PC-3 (cell line): ENCODE measurements at regions not wholly inside any gene's neighbourhood (a gene's known extent, or its start where the extent isn't known, plus 50 kb on each side); places are given as distances from the start of the nearest gene placed in this dataset.
"Not testable (repeated sequence)": the region's sequence is repeated elsewhere in the genome, so short reads cannot be mapped to it uniquely, and the experiment has no call there.

Experiments
- ATAC-seq: fragments of 200-7000 bp; cut with Tn5 transposase; 2 replicates; pipeline ENCODE4 v1.9.1; 2020; ENCODE audit warnings: mild to moderate bottlenecking, moderate library complexity
- BruUV-seq: library from RNA; stranded (reverse); fragments of 400-500 nt; replicated peaks from 2 replicates; lab custom pipeline; 2021; lab: Mats Ljungman, UMichigan
- CTCF ChIA-PET: fragments of 300-600 bp; sonication (Branson Sonifier 250); formaldehyde crosslinking; loops from one replicate; lab custom pipeline; 2022; ENCODE audit warnings: antibody characterized with exemption; lab: Charles Lee
- POLR2A ChIA-PET: fragments of 300-600 bp; sonication (Branson Sonifier 250); formaldehyde crosslinking; loops from one replicate; lab custom pipeline; 2022; ENCODE audit warnings: antibody characterized with exemption; ENCODE audit not compliant: unreplicated experiment; lab: Charles Lee
- DNase-seq: peaks from one replicate; pipeline ENCODE4 v3.0.0-alpha.2; 2015
- H2AFZ ChIP-seq: fragments of 300-600 bp; sonication (generic); 2 replicates; pipeline ENCODE4 v1.6.0; 2016; ENCODE audit warnings: antibody characterized with exemption, low read length
- H3F3A ChIP-seq: fragments of 300-600 bp; sonication (generic); one replicate; pipeline ENCODE4 v1.6.0; 2017; ENCODE audit warnings: antibody characterized with exemption, low read length, control low read depth, mild to moderate bottlenecking; ENCODE audit not compliant: unreplicated experiment
- H3K27ac ChIP-seq: fragments of 300-600 bp; sonication (generic); 2 replicates; pipeline ENCODE4 v1.5.1; 2016; ENCODE audit warnings: mild to moderate bottlenecking, low read length
- H3K27me3 ChIP-seq: fragments of 300-600 bp; sonication (generic); 2 replicates; pipeline ENCODE4 v1.6.1; 2016; ENCODE audit warnings: low read length, mixed read lengths
- H3K36me3 ChIP-seq: fragments of 300-600 bp; sonication (generic); 2 replicates; pipeline ENCODE4 v1.6.1; 2016; ENCODE audit warnings: low read depth, mixed run types, low read length, mixed read lengths
- H3K4me1 ChIP-seq: fragments of 300-600 bp; sonication (generic); 2 replicates; pipeline ENCODE4 v1.5.1; 2016; ENCODE audit warnings: low read length; ENCODE audit not compliant: insufficient read depth
- H3K4me2 ChIP-seq: fragments of 300-600 bp; sonication (generic); 2 replicates; pipeline ENCODE4 v1.6.0; 2016; ENCODE audit warnings: low read length
- H3K4me3 ChIP-seq: fragments of 300-600 bp; sonication (generic); 2 replicates; pipeline ENCODE4 v1.5.1; 2016; ENCODE audit warnings: mild to moderate bottlenecking, low read length, mixed read lengths
- H3K79me2 ChIP-seq: fragments of 300-600 bp; sonication (generic); 2 replicates; pipeline ENCODE4 v1.6.1; 2017; ENCODE audit warnings: low read length, mixed read lengths
- H3K9ac ChIP-seq: fragments of 300-600 bp; sonication (generic); 2 replicates; pipeline ENCODE4 v1.6.0; 2016; ENCODE audit warnings: mild to moderate bottlenecking, low read length
- H3K9me2 ChIP-seq: fragments of 300-600 bp; sonication (generic); replicated peaks from 2 replicates; pipeline ENCODE4 v1.6.1; 2016; ENCODE audit warnings: mixed run types, low read length, mixed read lengths
- H3K9me3 ChIP-seq: fragments of 300-600 bp; sonication (generic); 2 replicates; pipeline ENCODE4 v1.6.1; 2016; ENCODE audit warnings: low read length, mixed read lengths
- H4K20me1 ChIP-seq: fragments of 300-600 bp; sonication (generic); 2 replicates; pipeline ENCODE4 v1.6.1; 2016; ENCODE audit warnings: low read length, mixed read lengths
- EZH2 ChIP-seq: fragments of 300-600 bp; sonication (generic); IDR thresholded peaks from one replicate; pipeline ENCODE4 v1.6.1; 2017; ENCODE audit warnings: antibody characterized with exemption, mild to moderate bottlenecking, low read length; ENCODE audit not compliant: unreplicated experiment
- EZH2phosphoT487 ChIP-seq: fragments of 300-600 bp; sonication (generic); IDR thresholded peaks from 2 replicates; pipeline ENCODE4 v1.6.1; 2018; ENCODE audit warnings: mild to moderate bottlenecking, antibody characterized with exemption, low read length, borderline replicate concordance
- intact Hi-C: fragments of 100-400 bp; cut with micrococcal nuclease; formaldehyde crosslinking; loops from 2 replicates; pipeline ENCODE4 v1.9.0; 2023
- TF ChIP-seq, protein P1 (sequence below): fragments of 300-600 bp; sonication (generic); conservative IDR thresholded peaks from 2 replicates; pipeline ENCODE4 v1.5.1; 2017; ENCODE audit warnings: antibody characterized with exemption, low read depth, mild to moderate bottlenecking, low read length

DNA sequence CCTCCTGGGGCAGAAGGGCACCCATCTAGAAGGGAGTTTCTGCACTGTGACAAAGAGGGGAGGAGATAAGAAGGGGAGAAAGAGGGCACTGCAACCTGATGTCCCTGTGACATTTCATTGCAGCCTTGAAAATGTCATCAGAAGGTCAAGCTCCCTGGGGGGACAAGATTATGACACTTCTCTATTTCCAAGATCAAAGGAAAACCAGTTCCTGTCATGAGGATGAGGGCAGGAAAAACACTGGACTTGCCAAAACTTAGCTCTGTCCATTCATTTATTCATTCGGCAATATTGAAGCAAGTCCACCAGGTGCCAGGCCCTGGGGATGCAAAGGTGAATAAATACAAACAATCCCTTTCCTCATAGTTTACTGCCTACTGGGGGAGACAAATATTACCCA is 138.4 kb upstream of the CDKN3 start:
- DNase-seq (no peak), ATAC-seq (no peak)
- Histone ChIP-seq H3K9ac (no peak overlapping the region), H3K27ac (no peak overlapping the region), H2AFZ (no peak overlapping the region), H4K20me1 (no peaks in the 10 kb centered on the region), H3F3A (no peaks in the 10 kb centered on the region), H3K36me3 (no peaks in the 10 kb centered on the region), H3K4me2 (no peak overlapping the region), H3K9me2 (no peaks in the 10 kb centered on the region), H3K4me1 (peaks cover 11% of the 10 kb centered on the region), H3K4me3 (no peak overlapping the region), H3K79me2 (no peaks in the 10 kb centered on the region), H3K27me3 (no peaks in the 10 kb centered on the region), H3K9me3 (no peaks in the 10 kb centered on the region)
- CTCF ChIA-PET, result no interaction called here
- TF ChIP-seq EZH2phosphoT487 (no peak), EZH2 (no peak)
- TF ChIP-seq, protein P1, sequence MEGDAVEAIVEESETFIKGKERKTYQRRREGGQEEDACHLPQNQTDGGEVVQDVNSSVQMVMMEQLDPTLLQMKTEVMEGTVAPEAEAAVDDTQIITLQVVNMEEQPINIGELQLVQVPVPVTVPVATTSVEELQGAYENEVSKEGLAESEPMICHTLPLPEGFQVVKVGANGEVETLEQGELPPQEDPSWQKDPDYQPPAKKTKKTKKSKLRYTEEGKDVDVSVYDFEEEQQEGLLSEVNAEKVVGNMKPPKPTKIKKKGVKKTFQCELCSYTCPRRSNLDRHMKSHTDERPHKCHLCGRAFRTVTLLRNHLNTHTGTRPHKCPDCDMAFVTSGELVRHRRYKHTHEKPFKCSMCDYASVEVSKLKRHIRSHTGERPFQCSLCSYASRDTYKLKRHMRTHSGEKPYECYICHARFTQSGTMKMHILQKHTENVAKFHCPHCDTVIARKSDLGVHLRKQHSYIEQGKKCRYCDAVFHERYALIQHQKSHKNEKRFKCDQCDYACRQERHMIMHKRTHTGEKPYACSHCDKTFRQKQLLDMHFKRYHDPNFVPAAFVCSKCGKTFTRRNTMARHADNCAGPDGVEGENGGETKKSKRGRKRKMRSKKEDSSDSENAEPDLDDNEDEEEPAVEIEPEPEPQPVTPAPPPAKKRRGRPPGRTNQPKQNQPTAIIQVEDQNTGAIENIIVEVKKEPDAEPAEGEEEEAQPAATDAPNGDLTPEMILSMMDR, result no peak
- POLR2A ChIA-PET, result no interaction called here
- intact Hi-C loops, result no loop called here
- no TSS peak for BruUV-seq

DNA sequence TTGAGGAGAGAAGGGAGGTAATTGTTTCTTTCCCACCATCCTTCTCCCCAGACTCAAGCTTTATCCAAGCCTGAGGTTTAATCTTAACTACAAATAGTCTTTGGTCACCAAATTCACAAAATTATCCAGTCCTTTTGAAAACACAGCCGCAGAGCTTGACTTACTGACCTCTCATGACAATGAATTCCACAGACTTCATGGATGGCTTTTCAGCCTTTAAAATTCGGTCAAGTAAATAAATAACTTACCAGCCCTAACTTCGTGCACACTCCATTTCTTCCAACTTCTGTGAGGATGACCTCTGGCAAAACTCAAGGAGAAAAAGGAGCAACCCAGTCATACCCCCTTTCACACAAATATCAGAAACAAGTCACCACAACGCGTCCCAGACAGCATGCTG is 137.0 kb upstream of the CDKN3 start:
- TF ChIP-seq EZH2, result no peak
- TF ChIP-seq, protein P1, result no peak
- TF ChIP-seq EZH2phosphoT487, result no peak
- Histone ChIP-seq H3K4me1 (no peaks in the 10 kb centered on the region), H3F3A (no peaks in the 10 kb centered on the region), H3K27me3 (no peaks in the 10 kb centered on the region), H3K79me2 (no peaks in the 10 kb centered on the region), H2AFZ (no peak overlapping the region), H3K27ac (no peak overlapping the region), H3K4me3 (no peak overlapping the region), H3K9me2 (no peaks in the 10 kb centered on the region), H4K20me1 (no peaks in the 10 kb centered on the region), H3K4me2 (no peak overlapping the region), H3K9ac (no peak overlapping the region), H3K36me3 (no peaks in the 10 kb centered on the region), H3K9me3 (no peaks in the 10 kb centered on the region)
- DNase-seq, result no peak
- ChIA-PET CTCF (no interaction called here), POLR2A (interaction anchor here (0.8 kb wide), 1 partner anchor 138 kb away, joined by 4 read pairs; no protein-coding TSS in a partner anchor)
- no peak for ATAC-seq
- intact Hi-C loops, result no loop called here
- no TSS peak for BruUV-seq

DNA sequence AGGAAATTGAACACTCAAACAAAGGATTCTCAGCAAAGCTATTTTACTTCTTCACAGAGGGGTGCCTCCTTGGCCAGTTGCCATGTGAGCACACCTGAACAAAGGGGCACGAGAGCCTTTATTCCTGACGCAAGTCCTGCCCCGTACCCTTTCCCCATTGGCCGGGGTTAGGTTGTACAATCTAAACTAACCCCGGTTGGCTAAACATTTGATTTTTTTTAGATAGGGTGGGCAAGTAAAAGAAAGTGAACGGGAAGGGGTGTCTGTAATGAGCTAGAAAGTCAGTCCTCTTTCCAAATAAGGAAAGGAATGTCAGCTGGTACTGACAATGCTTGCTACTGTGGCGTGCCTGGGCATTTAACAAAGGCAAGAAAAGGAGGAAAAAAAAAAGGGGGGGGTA is 135.5 kb upstream of the CDKN3 start:
- Histone ChIP-seq H3F3A (no peaks in the 10 kb centered on the region), H4K20me1 (no peaks in the 10 kb centered on the region), H3K27me3 (no peaks in the 10 kb centered on the region), H3K27ac (no peak overlapping the region), H3K9me2 (no peaks in the 10 kb centered on the region), H3K4me1 (no peaks in the 10 kb centered on the region), H3K9ac (no peak overlapping the region), H2AFZ (no peak overlapping the region), H3K4me2 (no peak overlapping the region), H3K4me3 (no peak overlapping the region), H3K36me3 (no peaks in the 10 kb centered on the region), H3K79me2 (no peaks in the 10 kb centered on the region), H3K9me3 (no peaks in the 10 kb centered on the region)
- ATAC-seq (no peak), DNase-seq (no peak)
- POLR2A ChIA-PET, result no interaction called here
- CTCF ChIA-PET, result no interaction called here
- intact Hi-C loops, result no loop called here
- no TSS peak for BruUV-seq
- TF ChIP-seq, protein P1, result no peak
- TF ChIP-seq EZH2 (no peak), EZH2phosphoT487 (no peak)

DNA sequence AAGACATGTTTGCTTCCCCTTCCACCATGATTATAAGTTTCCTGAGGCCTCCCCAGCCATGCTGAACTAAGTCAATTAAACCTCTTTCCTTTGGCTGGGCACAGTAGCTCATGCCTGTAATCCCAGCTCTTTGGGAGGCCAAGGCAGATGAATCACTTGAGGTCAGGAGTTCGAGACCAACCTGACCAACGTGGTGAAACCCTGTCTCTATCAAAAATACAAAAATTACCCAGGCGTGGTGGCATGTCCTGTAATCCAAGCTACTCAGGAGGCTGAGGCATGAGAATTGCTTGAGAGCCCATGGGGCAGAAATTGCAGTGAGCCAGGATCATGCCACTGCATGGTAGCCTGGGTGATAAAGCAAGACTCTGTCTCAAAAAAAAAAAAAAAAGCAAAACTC is 130.2 kb upstream of the CDKN3 start:
- POLR2A ChIA-PET, result interaction anchor here (0.7 kb wide), 1 partner anchor 939 kb away, joined by 4 read pairs; no protein-coding TSS in a partner anchor
- H3K79me2 ChIP-seq, BruUV-seq, H3K4me1 ChIP-seq, H3K27ac ChIP-seq, H3K9me2 ChIP-seq, H3K4me2 ChIP-seq, H3K36me3 ChIP-seq, H3K27me3 ChIP-seq, H3K4me3 ChIP-seq, H4K20me1 ChIP-seq, H3F3A ChIP-seq, ATAC-seq, DNase-seq, H3K9ac ChIP-seq, H2AFZ ChIP-seq, intact Hi-C loops, H3K9me3 ChIP-seq: not testable (repeated sequence)
- CTCF ChIA-PET, result interaction anchor here (0.7 kb wide), 1 partner anchor 231 kb away, joined by 7 read pairs; no protein-coding TSS in a partner anchor
